GOT3 (cell line): ENCODE measurements at regions not wholly inside any gene's neighbourhood (a gene's known extent, or its start where the extent isn't known, plus 50 kb on each side); places are given as distances from the start of the nearest gene placed in this dataset.
"Not testable (repeated sequence)": the region's sequence is repeated elsewhere in the genome, so short reads cannot be mapped to it uniquely, and the experiment has no call there.

Source experiments
- DNase-seq: peaks from one replicate; lab custom pipeline; 2025; ENCODE audit warnings: mixed read lengths; lab: John Stamatoyannopoulos, UW

GRCh38 chr2:240191001-240191400 is 50.5 kb upstream of the OTOS start:
- no peak for DNase-seq

- no peak for DNase-seq
These were observed 52.2 kb upstream of the OTOS start for GRCh38 chr2:240192661-240193060.

GRCh38 chr2:240194341-240194762 is 53.9 kb upstream of the OTOS start:
- not testable (repeated sequence) for DNase-seq

- DNase-seq = no peak
These were observed 54.9 kb upstream of the OTOS start for GRCh38 chr2:240195316-240195861.

GRCh38 chr2:240196716-240197461 is 56.4 kb upstream of the OTOS start:
- no peak for DNase-seq

GRCh38 chr2:240197462-240198139 is 57.1 kb upstream of the OTOS start:
- DNase-seq = no peak

- no peak for DNase-seq
These were observed 57.8 kb upstream of the OTOS start for GRCh38 chr2:240198226-240198625.

- no peak for DNase-seq
These were observed 58.8 kb upstream of the OTOS start for GRCh38 chr2:240199133-240199870.

- DNase-seq = no peak
These were observed 60.0 kb upstream of the OTOS start for GRCh38 chr2:240200230-240201051.

GRCh38 chr2:240201866-240202265 is 61.4 kb upstream of the OTOS start:
- no peak for DNase-seq

GRCh38 chr2:240202586-240202985 is 62.1 kb upstream of the OTOS start:
- DNase-seq = no peak

GRCh38 chr2:240203031-240203787 is 62.8 kb upstream of the OTOS start:
- DNase-seq = no peak

GRCh38 chr2:240203788-240204270 is 63.4 kb upstream of the OTOS start:
- DNase-seq = no peak

- no peak for DNase-seq
These were observed 64.2 kb upstream of the OTOS start for GRCh38 chr2:240204431-240205276.

- DNase-seq = peak; percentile 61
These were observed 64.9 kb upstream of the OTOS start for GRCh38 chr2:240205348-240205747.

- no peak for DNase-seq
These were observed 65.3 kb upstream of the OTOS start for GRCh38 chr2:240205772-240206171.

GRCh38 chr2:240206630-240207029 is 66.2 kb upstream of the OTOS start:
- DNase-seq = no peak

- no peak for DNase-seq
These were observed 67.2 kb upstream of the OTOS start for GRCh38 chr2:240207661-240208060.

GRCh38 chr2:240208096-240208495 is 67.6 kb upstream of the OTOS start:
- DNase-seq = no peak
